HPDE6-E6E7 (cell line): ENCODE measurements at regions not wholly inside any gene's neighbourhood (a gene's known extent, or its start where the extent isn't known, plus 50 kb on each side); places are given as distances from the start of the nearest gene placed in this dataset.

Source experiments
- DNase-seq: peaks from one replicate; pipeline ENCODE4 v3.0.0; 2011; ENCODE audit warnings: missing footprints; ENCODE audit errors: extremely low spot score

DNA sequence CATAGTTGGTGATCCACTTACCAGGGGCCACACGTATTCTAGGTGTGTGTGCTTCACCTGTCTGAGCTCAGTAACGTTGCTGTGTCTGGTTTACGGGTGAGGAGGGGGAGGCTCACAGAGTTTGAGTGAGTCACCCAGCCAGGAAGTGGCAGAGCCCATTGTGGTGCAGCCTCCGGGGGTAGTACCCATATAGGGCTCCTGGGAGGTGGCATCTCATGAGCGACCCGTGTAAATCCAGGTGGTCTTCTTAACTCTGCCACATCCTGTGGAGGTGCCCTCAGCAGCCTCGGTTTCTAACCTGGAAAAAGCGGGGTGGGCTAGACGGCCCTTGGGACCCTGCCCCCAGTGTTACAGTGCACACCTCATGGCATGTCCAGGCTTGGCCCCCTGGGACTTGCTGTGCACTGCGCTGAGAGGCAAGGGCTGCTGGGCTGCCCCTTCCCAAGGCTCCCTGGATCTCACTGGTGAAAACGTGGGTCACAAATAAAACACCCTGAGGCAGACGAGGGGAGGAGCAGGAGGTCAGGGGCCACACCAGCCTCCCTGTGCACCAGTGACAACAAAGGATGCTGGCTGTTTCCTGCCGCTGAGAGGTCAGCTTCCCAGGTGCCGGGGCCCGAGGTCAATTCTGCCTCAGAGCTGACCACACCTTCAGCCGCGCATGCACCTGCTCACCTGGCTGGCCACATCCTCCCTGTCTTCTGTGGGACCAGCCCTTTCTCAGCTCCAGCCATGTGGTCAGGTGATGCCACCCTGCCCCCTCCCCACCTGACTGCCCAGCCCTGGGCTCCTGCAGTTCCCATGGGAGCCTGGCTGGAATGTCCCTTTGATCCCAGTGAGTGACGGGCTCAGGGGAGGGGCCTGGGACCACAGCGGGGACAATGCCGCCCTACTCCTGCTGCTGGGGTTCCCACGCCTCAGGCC, 305.1 kb downstream of the CTTN start:
- DNase-seq = no peak

DNA sequence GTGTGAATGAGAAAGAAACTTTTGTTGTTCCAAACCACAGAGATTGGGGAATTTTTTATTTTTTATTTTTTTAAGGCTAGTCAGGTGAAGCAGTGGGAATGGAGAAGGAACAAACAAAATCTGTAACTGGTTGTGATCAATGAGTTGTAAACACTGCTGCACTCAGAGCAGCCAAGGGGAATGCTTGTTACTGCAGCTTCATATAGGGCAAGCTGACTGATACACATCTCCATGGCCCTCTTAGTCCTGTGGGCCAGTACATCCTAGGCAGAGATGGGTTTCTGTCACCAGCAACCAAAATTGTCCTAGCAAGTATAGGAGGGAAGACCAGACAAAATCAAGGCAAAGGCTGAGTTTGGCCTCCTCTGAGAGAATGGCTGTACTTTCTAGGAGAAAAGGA, 306.8 kb downstream of the CTTN start:
- DNase-seq = no peak

DNA sequence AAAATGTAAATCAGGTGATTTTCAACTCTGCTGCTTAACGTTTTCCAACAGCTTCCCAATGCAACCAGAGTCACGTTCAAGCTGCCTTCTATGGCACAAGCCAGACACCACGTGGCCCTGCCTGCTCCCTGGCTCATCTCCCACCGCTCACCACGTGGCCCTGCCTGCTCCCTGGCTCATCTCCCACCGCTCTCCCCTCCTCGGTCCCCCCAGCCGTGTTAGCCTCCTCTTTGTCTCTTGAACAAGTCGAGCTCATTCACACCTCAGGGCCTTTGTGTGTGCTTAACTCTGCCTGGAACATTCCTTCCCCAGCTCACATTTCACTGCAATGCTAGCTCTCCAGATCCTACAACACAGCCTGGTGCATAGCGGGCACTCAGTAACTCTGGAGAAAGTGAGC, 307.6 kb downstream of the CTTN start:
- no peak for DNase-seq

DNA sequence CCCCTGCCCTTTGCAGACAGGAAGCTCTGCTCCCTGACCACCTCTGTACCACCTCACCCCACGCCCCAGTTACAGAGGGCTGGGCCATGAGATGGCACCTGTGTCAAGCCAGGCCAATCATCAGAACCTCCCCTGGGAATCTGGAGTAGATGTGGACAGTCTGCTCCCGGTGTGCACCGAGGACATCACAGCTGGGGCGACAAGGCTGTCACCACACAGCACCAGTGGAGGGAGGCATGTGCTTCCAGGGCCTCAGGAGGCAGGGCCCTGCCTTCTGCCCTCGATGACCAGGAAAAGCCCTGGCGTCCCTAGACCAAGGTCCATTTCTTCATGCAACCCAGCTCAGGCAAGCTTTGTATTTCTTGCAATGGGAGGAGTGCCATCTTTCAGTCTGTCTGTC, 309.5 kb downstream of the CTTN start:
- DNase-seq = no peak

DNA sequence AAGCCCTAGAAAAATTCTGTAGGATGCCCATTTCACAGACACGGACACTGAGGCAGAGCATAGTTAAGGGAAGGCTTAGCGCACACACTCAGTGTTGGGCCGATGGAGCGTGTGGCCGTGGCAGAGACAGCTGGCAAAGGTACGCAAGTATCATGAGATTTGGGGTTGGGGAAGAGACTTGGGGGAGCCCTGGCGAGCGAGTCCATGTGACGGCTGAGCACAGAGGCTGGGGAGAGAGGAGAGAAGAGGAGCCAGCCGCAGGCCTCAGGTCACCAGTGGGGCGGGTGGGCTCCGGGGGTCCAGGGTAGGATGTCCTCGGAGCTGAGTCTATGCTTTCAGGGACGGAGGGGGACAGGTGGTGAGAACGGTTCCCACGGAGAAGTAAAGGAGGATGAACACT, 311.3 kb downstream of the CTTN start:
- DNase-seq = no peak

DNA sequence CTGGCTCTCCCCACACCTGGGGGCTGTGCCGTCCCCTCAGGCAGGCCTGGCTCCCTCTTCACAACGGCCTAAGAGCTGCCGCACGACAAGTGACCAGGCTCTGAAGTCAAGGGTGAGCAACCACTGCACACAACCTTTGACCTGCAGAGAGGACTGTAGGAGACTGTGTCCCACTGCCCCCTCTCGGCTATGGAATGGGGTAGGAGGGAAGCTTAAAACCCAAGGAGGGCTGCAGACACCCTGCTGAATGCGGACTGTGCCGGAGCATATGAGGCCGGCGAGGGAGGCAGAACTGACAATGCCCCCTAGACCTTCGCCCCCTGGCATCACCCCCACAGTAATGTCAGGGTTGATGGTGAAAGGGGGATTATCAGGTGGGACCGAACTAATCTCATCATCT, 311.9 kb downstream of the CTTN start:
- no peak for DNase-seq

DNA sequence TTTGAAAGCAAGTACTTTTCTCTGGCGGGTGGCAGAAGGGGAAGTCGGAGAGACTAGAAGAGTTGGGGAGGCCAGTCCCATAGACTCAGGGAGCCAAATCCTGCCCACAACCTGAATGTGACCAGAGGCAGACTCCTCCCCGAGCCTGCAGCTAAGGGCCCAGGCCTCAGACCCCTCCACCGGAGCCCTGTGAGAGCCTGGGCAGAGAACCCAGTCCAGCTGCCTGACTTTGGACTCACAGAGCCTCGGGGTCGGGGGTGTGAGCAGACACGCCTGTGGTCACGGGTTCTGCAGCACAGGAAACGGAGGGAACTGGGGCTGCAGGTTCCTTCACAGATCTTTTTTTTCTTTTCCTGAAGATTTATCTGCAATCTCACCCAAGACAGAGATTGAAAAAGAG, 312.3 kb downstream of the CTTN start:
- no peak for DNase-seq

DNA sequence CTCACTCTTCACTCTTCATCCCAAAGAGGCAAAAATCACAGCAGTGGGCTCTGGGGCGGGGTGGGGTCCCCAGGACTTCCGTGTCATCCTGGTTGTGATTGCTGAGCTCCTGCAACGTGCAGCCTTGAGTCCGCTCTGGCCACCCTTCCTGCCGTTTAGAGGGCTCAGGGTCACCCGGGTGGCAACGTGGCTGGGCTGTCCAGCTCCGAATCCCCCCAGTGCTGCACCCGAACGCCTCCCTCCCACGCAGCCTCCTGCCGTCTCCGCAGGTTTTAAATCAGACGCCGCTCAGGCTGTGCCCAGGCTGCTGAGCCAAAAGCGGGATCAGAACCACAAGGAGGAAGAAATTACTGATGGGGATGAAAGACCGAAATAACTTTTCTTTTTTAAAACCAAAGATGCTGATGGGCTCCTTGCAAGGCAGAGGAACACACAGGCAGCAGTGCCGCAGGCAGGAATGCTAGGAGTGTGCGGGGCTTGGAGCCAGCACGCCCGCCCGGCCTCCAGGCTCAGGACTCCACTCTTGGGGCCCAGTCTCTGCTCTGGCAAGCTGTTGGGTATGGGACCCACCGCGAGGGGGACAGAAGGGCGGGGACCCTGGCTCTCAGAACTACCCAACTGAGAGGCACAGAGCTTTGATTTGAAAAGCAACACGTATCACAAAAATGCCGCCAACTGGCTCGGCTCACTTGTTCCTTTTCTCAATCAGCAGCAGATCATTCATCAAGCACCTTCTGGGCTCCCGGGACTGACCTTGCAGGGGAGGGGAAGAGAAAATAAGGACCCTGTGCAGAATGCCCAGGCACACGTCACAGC, 313.0 kb downstream of the CTTN start:
- no peak for DNase-seq

DNA sequence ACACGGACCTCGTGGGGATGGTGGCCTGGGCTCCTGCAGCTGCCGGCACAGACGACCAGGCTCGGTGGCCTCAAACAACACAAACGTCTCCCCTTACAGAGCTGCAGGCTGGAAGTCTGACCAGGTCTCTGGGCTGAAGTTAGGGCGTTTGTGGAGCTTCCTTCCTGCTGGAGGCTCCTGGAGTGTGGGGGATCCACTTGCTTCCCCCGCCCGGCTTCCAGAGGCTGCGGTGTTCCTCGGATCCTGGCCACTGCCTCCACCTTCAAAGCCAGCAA, 313.5 kb downstream of the CTTN start:
- DNase-seq = no peak

DNA sequence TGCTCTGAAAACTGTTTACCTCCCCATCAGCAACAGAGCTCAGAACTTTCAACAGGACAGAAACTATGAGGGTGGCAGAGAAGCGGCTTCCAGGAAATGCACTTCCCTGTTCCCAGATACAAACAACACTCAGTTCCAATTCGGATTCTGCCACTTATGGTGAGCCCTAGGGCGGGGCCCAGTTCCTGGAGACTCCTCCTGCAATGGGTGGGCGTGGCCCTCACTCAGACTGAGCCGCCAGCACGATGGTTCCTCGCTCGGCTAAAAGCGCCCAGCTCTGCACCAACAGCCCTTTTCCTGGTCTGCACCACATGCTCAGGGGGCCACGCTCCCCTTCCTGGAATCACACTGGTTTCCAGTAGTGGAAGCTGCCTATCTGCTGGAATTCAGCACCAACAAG, 314.1 kb downstream of the CTTN start:
- DNase-seq = no peak

DNA sequence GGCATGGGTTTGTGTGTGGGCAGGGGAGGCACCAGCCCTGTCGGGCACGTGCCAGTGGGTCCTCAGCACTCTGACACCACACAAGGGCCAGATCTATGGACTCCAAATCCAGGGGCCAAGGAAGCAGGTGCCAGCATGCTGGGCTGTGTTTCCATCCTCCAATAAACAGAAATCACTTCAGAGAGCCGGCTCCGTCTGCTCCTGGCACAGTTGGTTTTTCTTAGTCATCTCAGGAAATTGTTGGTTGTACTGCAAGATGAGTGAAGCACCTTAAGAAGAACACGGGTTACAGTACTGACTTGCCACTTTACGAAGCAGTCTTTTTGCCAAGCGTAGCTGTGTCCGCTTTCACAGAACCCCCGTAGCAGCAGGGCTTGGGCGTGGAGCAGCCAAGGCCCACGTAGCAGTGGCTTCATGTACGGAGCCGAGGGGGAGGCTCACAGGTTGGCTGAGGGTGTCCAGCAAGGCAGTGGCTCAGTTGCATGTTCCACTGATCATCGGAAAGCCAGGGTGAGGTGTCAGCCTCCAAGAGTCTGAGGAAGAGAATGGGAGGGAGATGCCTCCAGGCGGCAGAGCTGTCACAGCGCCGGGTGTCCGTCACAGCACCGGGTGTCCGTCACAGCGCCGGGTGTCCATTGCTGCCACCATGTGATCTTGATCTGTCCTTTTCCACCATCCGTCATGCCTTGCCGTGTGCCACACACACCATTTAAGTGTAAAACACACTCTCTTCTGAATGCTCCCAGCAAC, 314.9 kb downstream of the CTTN start:
- DNase-seq = no peak

DNA sequence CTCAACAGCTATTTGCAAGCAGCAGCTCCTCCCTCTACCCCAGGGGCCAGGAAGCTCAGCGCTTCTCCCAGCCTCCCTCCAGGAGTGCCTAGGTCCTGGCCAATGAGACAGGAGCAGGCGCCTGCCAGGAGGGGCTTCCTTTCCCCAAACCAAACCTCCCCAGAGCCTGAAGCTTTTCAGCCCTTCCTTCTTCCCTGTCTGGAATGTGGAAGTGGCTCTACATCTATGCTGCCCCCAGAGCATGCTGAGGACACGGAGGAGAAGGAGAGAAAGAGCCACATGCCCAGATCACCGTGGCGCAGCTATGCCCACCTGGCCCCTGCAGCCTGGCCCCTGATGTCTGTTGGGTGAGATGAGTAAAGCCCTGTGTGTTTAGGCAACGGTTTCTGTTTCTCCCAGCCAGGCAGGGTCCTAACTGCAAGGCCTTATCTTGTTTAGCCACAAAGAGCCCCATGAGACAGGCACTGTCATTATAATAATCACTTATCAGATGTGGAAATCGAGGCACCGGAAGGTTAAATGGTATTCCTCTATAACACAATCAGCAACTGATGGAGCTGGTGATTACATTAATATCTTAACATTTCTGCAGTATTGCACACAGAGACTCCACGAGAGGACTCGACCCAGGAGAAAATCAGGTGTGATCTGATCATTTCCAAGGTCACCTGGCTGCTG, 315.8 kb downstream of the CTTN start:
- DNase-seq = no peak

DNA sequence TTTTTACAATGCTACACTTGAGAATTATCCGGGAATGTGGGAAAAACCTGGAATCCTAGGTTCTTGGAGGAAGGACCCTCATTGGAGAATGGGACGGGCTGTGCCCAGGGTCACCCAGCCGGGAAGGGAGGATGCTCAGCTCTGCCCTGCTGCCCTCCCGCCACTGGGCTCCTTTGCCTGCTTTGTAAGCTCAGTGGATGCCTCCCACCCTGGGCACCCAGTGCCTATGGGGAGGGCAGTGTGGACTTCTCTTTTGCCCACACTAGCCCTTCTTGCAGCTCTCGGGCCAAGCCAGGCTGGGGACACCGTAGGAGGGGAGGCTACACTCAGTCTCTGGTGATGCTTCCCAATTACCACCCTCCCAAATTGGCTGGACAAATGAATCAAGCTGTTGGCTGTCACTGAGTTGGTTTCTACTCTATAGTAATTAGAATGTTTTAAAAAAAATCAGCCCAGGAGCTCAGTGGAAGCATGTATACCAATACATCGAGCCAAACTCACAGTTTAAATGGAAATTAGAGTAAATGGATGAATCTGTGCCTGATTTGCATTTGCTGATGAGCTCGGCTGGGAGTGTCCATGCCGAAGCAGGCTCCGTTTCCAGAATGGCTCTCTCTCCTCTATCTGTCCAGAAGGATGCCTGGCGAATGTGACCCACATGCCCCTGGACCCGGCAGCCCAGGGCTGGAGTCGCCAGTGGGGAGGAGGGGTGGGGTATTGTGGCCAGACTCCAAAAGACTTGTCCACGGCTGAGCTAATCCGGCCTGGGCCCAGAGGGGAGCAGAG, 317.0 kb downstream of the CTTN start:
- no peak for DNase-seq

DNA sequence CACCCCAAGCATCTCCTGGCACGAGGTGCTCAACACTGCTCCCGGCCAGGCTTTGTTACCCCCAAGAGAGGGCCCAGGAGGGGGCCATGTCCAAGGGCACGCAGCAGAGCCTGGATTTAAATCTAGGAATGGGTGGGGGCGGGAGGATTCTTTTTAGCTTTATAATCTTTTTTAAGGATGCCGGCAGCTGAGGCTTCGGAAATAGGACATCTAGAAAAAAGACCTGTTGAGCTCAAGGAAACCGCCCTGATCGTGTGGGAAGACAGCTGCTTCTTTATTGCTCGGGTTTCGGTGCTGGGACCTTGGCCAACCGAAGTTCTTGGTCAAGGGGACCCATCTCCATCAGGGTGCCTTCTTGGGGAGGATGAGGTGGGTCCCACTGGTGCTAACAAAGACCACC, 317.9 kb downstream of the CTTN start:
- DNase-seq = no peak

DNA sequence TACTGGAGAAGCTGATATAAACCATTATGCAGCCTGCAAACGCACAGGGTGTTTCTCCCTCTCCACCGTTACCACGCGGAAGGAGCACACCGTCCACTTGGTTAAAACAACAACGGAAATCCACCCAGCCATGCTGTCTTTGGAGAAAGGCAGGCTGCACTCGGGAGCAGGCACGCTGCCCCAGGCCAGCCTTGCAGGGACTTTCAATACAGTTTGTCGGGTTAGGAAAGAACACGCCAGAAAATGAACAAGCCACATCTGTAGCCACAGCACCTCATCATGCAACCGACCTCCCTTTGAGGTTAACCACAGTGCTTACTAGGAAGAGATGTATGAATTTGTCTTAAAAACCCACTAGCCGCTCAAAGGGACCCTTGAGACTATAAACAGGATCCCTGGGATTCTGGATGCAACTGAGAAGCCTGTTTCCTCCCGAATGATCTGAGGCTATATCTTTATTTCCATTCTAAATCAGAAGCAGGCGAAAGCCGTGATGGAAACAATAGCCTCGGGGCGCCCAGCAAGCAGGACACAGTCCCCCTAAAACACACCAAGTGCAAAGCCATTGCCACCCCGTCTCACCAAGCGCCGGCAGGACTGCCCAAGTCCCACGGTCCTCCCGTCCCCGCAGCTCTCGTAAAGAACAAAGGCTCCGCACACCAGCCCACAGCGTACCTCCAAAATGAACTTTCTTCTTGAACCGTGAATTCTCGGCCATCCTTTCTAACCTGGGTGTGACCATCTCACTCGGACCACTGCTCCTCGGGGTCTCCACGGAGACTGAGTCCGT, 318.9 kb downstream of the CTTN start:
- no peak for DNase-seq

DNA sequence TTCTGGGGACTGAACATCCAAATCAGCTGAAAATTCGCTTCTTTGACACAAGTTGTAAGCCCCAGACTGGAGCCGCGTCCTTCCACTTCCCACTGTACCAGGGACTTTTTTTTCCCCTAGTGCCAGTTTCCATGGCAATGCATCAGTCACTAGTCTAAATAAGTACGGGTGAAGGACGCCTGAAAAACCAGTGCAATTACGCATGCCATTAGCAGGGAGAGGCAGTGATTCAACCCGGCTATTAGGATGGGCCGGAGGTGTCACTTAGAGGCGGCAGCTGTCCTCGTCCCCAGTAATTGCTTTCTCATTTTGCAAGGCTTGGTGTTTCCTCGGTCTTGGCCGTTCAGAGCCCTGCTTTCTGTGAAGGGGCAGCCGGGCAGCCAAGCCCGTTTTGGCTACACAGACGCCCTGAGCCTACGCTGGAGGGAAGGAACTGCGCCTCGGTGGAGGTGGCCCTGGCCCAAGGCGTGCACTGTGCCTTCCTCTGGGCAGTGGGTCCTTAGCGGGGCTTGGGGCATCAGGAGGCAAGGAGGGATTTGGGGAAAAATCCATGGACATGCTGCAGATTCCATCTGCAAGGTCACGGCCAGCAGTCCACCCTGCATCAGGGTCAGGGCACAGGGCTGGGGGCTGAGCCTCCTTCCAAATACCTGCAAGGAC, 319.7 kb downstream of the CTTN start:
- no peak for DNase-seq

DNA sequence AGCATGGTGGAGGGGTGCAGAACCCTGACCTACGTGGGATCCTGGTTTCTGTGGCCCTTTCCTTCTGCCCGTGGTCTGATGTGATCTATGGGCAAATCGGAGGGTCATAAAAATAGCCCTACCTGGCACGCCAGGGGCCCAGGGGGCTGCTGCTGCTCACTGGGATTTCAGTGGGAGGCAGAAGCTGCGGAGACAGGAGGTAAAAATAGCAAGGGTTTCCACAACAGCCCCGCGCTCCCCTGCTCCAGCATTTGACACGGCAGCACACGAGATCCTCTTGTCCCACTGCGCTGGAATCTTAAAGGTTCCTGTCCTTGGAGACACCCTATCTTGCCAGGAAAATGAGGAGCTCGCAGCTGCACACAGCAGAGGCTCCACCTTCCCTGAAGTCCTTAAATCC, 321.2 kb downstream of the CTTN start:
- no peak for DNase-seq

DNA sequence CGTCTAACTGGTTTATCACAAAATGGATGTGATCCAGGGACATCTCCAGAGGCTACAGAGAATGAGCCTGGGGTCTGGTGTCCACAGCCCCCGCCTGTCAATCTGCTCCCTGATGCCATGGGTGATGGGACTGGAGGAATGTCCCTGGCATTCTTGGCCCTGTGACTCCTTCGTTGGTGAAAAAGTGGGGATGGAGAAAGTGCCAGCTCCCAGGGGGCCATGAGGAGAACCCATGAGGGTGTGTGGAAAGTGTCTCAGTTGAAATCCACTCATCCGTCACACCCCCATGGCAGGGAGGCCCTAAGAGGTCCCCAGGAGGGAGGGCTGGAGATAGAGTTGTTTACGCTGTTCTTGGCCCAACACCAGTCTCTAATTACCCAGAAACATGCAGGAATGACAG, 322.0 kb downstream of the CTTN start:
- DNase-seq = no peak

DNA sequence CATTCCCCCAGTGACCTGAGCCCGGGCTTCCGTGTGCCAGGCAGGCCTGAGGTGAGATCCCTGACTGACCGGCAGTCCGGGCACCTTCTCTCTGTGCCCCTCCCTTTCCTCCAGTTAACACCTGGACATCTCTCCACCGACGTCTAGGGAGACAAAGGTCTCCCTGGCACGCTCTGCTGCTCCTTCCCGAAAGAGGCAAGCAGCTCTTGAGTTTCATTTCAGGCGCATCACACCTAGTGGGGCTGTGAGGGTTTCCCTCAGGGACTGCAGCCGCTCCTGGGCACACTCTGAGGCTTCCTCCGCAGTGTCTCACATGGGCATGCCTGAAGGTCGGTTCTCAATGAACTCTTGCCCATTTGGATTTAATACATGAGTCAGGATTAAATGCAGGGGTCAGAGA, 322.7 kb downstream of the CTTN start:
- DNase-seq = no peak

DNA sequence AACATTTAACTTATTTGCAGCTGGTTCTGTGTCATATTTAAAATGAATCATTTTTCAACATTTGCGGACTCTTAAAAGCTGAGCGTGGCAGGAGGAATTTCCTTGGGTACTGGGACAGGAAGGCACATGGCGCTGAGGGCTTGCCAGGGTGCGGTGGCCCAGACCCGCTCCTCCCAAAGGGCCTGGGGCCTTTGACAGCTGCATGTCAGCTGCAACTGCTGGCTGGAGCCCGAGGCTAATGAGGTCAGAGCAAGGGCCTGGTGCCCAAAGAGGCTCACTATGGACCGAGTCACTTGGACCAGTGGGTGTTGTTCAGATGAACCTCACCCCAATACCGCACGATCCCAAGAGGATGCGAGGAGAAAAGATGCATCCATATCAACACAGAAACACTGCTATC, 326.9 kb downstream of the CTTN start:
- no peak for DNase-seq
